SIG-M5 (cell line): ENCODE measurements at regions not wholly inside any gene's neighbourhood (a gene's known extent, or its start where the extent isn't known, plus 50 kb on each side); places are given as distances from the start of the nearest gene placed in this dataset.

Experiments used
- DNase-seq: peaks from one replicate; lab custom pipeline; 2025; lab: John Stamatoyannopoulos, UW

- no peak for DNase-seq
These were observed 225.9 kb upstream of the DPH6 start for GRCh38 chr15:35771746-35772442.

GRCh38 chr15:35774653-35775052 lies 228.7 kb upstream of the DPH6 start:
- DNase-seq, result no peak

GRCh38 chr15:35775471-35775870 lies 229.5 kb upstream of the DPH6 start:
- no peak for DNase-seq

GRCh38 chr15:35777061-35777460 lies 231.1 kb upstream of the DPH6 start:
- DNase-seq, result no peak

GRCh38 chr15:35783203-35783602 lies 237.2 kb upstream of the DPH6 start:
- DNase-seq, result no peak

DNA sequence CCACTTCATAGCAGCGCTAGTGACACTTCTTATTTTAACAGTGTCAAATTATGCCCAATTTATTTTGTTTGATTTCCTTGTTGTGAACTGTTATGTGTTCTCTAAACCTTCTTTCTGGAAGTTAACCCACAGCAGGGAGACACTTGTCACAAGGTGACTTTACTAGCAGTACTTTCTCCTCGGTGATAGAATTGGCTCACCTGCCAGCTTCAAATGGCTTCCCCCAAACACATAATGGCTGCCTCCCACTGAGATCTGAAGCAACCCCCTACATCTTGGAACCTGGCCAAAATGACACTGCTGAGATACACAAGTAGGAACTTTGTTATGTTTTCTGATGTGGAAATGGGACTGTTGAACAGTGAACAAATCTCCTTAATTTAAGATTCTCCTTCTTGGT lies 238.8 kb upstream of the DPH6 start:
- DNase-seq, result no peak

- no peak for DNase-seq
These were observed 264.0 kb upstream of the DPH6 start for GRCh38 chr15:35810007-35810406.

DNA sequence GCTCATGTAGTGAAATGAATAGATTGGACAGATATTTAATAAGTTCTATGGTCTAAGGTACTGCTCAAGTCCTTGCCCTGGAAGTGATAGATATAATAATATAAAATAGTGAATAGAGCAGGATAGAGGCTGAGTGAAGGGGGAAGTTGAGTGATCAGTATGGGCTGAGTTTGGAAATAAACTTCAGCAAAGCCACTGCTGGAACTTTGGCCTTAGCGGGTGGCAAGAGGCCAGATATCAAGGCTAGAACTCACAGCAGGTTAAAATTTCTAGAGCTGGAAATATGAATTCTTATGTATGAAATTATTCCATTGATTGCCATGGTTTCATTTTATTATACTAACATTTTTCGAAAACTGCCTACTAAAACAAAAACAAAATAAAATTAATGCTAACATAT lies 267.6 kb upstream of the DPH6 start:
- DNase-seq, result no peak

DNA sequence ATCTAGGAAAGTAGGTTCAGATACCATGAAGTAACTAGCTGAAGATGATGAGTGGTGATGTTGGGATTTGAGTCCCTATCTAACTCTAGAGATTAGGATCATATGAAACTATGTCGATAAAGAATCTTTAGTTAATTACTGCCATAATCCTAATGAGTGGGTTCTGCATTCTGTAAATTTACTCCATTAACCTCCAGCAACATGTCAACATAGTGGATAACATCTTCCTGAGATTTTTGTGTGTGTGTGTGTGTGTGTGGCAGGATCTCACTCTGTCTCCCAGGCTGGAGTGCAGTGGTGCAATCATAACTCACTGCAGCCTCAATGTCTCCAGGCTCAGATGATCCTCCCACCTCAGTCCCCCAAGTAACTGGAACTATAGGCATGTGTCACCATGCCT lies 272.9 kb upstream of the DPH6 start:
- DNase-seq, result no peak

GRCh38 chr15:35822153-35822552 lies 276.2 kb upstream of the DPH6 start:
- no peak for DNase-seq

GRCh38 chr15:35827141-35827540 lies 281.2 kb upstream of the DPH6 start:
- DNase-seq, result no peak

DNA sequence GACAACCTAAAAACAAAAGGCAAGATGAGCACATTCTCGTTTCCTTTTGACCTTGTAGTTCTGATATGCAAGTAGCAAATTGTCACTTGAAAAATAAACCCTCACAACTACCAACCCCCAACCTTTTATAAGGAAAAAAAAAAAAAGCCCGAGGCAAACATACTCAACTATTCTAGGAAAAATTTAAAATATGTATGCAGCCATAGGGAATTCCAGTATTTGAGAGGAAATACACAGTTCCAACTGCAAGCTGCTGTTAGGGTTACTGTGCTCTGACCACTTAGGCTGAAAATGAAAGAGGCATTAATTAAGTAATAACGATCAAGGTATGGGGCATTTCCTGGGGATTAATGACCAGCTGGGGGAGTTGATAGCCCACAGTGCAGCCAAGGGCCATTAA lies 281.9 kb upstream of the DPH6 start:
- DNase-seq, result no peak

DNA sequence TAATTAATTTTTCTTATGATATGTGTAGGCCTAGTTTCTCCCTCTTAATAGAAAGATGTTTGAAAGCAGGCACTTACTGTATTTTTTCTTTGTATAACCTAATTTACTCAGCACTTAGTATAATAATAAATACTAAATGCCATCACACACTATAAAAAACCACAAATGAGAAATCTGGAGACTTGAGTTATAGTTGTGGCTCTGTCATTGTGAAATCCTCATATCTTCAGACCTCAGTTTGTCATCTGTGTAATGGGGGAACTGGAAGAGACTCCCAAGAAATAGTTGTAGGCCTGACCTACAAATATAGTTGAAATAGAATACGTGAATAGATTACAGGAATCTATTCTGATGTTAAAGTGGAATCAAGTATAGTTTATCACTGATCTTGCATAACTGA lies 287.6 kb upstream of the DPH6 start:
- no peak for DNase-seq

GRCh38 chr15:35834216-35834830 lies 288.4 kb upstream of the DPH6 start:
- DNase-seq, result no peak

GRCh38 chr15:35834866-35835265 lies 288.9 kb upstream of the DPH6 start:
- no peak for DNase-seq

- DNase-seq, result no peak
These were observed 292.6 kb upstream of the DPH6 start for GRCh38 chr15:35838424-35839111.

GRCh38 chr15:35842631-35843030 lies 296.7 kb upstream of the DPH6 start:
- DNase-seq, result no peak

GRCh38 chr15:35843498-35843897 lies 297.5 kb upstream of the DPH6 start:
- no peak for DNase-seq

DNA sequence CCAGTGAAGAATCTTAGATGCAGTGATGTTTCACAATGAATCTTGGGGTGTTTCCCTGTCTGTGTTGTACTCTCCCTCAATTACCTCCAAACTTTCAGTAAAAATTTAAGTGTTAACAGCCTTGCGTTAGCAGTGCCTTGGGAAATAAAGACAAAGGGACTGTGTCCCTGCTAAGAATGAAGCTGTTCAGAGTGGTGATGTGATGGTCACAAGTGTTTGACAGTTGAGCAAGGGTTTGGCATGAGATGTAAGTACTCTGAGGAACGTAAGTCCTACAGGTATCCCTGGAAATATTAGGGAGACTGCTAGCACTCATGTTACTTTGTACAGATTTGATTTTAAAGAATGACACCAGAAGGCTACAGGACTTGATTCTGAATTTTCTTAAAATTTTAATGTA lies 304.3 kb upstream of the DPH6 start:
- DNase-seq, result no peak

- no peak for DNase-seq
These were observed 305.5 kb upstream of the DPH6 start for GRCh38 chr15:35851491-35851890.

GRCh38 chr15:35852818-35853624 lies 307.1 kb upstream of the DPH6 start:
- DNase-seq, result no peak

DNA sequence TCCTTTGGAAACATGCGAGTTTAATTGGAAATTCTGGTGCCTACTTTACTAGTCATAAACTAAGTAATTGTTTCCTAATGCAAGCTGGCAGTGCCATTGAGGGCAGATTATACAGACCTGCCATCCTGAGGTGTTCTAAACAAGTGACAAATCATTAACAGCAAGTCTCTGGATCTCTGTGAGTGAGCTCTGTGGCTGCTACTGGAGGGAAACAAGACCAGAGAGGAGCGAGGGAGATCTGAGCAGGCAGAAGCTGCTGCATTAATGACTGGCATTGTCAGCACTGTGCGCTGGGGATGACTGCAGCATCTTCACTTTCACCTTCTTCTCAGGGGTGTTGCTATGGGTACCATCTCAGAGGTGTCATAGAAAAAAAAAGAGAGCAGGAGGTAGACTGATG lies 308.4 kb upstream of the DPH6 start:
- no peak for DNase-seq
